ENCODE measurements at regions not wholly inside any gene's neighbourhood (a gene's known extent, or its start where the extent isn't known, plus 50 kb on each side); places are given as distances from the start of the nearest gene placed in this dataset.
A peak's percentile ranks its signal among the peaks of the same experiment; 100 is the strongest.

GRCh38 chr4:156052116-156052515 is 98.5 kb upstream of the CTSO start:
- TF ChIP-seq STAT1 (IDR thresholded peaks at IDR 0.05; ENCODE audit: unreplicated experiment) = no peak
- TF ChIP-seq ZNF331 (CRISPR knock-in tag; IDR thresholded peaks at IDR 0.05; ENCODE audit: low read depth) = no peak
- no peaks in the 10 kb centered on the region for H3K9me3 Mint-ChIP-seq
- Histone ChIP-seq H4K20me1 (replicated peaks; ENCODE audit: insufficient read depth) (no peaks in the 10 kb centered on the region), H3K27ac (ENCODE audit: low read depth) (no peak overlapping the region), H3F3A (replicated peaks; ENCODE audit: low read depth) (no peaks in the 10 kb centered on the region), H2AFZ (no peak overlapping the region), H3K4me3 (no peak overlapping the region), H3K4me2 (no peak overlapping the region), H3K27me3 (ENCODE audit: insufficient read depth) (no peaks in the 10 kb centered on the region), H3K9me2 (ENCODE audit: insufficient read depth) (no peaks in the 10 kb centered on the region), H3K79me2 (replicated peaks; ENCODE audit: insufficient read depth) (no peaks in the 10 kb centered on the region), H3K36me3 (ENCODE audit: insufficient read depth) (no peaks in the 10 kb centered on the region), H3K4me1 (ENCODE audit: insufficient read depth) (no peaks in the 10 kb centered on the region)
- no peak overlapping the region for H3K27ac Mint-ChIP-seq
- H3K36me3 Mint-ChIP-seq (ENCODE audit: low read depth) = no peaks in the 10 kb centered on the region
- H3K27me3 Mint-ChIP-seq (ENCODE audit: insufficient read depth, low read depth, poor library complexity) = no peaks in the 10 kb centered on the region
- no peak for DNase-seq (ENCODE audit: low spot score)
- no peak overlapping the region for H3K4me3 Mint-ChIP-seq
- no peak for ATAC-seq
- no peaks in the 10 kb centered on the region for H3K4me1 Mint-ChIP-seq

- Histone ChIP-seq H3K27me3 (ENCODE audit: insufficient read depth) (no peaks in the 10 kb centered on the region), H3K9me2 (ENCODE audit: insufficient read depth) (peaks cover 18% of the 10 kb centered on the region), H3K36me3 (ENCODE audit: insufficient read depth) (no peaks in the 10 kb centered on the region), H3K4me1 (ENCODE audit: insufficient read depth) (peaks cover 11% of the 10 kb centered on the region; the same call in 1 of the 2 replicates), H3K4me3 (no peak overlapping the region), H2AFZ (no peak overlapping the region; the same call in 1 of the 2 replicates), H3K27ac (ENCODE audit: low read depth) (no peak overlapping the region), H3K4me2 (no peak overlapping the region), H3K79me2 (replicated peaks; ENCODE audit: insufficient read depth) (no peaks in the 10 kb centered on the region), H3F3A (replicated peaks; ENCODE audit: low read depth) (no peaks in the 10 kb centered on the region), H4K20me1 (replicated peaks; ENCODE audit: insufficient read depth) (no peaks in the 10 kb centered on the region)
- Mint-ChIP-seq H3K9me3 (no peaks in the 10 kb centered on the region; the same call in 2 of the 3 replicates), H3K27me3 (ENCODE audit: insufficient read depth, low read depth, poor library complexity) (no peaks in the 10 kb centered on the region), H3K36me3 (ENCODE audit: low read depth) (no peaks in the 10 kb centered on the region), H3K4me3 (no peak overlapping the region), H3K27ac (peak overlapping the region; percentile 62; the same call in 1 of the 2 replicates), H3K4me1 (no peaks in the 10 kb centered on the region; the same call in 2 of the 3 replicates)
- no peak for TF ChIP-seq CTCF (conservative IDR thresholded peaks at IDR 0.05; ENCODE audit: low read depth in 2 of 2)
- no peak for TF ChIP-seq REST (IDR thresholded peaks at IDR 0.05; ENCODE audit: unreplicated experiment)
- TF ChIP-seq ETS1 (IDR thresholded peaks at IDR 0.05) = no peak
- no peak for TF ChIP-seq STAT1 (IDR thresholded peaks at IDR 0.05; ENCODE audit: unreplicated experiment)
- TF ChIP-seq CREB1 (CRISPR knock-in tag; IDR thresholded peaks at IDR 0.05; ENCODE audit: low read depth) = no peak
- TF ChIP-seq JUNB (IDR thresholded peaks at IDR 0.05; ENCODE audit: unreplicated experiment) = no peak
- TF ChIP-seq ZNF462 (CRISPR knock-in tag; IDR thresholded peaks at IDR 0.05) = no peak
- no peak for ATAC-seq
- DNase-seq (ENCODE audit: low spot score) = no peak
Measured at GRCh38 chr4:156038772-156039171, 85.1 kb upstream of the CTSO start.

Measured in GM23338 (cell line).